GM04503 (cell line): ENCODE measurements at regions not wholly inside any gene's neighbourhood (a gene's known extent, or its start where the extent isn't known, plus 50 kb on each side); places are given as distances from the start of the nearest gene placed in this dataset.

Experiments used
- DNase-seq: peaks from one replicate; pipeline ENCODE4 v3.0.0-alpha.2; 2012; ENCODE audit warnings: low read depth

DNA sequence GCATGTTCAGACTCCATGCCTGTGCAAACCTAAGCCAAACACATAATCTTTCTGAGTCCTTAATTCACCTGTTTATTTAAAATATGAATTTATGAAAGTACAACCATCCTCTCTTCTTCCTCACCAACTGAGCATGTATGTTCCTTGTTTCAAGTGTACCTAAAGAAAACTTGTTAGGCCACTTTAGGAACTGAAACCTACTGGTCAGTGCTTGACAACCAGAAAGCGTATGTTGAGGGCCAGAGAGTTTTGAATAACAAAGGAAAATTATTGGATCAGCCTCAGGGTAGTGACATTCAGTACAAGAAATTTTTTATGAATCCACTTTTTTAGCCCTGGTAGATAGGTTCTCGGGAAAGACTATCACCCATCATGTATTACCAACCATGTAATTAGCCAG is 847.6 kb upstream of the CELF4 start:
- no peak for DNase-seq

DNA sequence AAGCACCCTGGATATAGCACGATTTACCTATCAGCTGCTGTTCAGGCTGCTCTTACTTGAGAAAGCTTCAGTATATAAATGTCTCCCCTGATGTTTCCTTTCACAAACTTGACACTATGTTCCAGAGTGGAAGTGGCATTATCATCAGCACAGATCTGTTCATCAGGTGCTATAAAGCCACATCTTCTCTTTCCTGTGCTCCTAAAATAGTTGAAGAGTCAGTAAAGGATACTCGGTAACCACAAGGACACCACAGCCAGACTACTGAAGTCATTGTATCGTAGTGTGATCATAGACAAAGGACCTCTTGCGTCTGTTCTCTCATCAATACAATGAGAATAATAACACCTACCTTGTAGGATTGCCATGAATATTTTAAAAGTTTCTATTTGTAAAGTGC is 841.0 kb upstream of the CELF4 start:
- DNase-seq: no peak

DNA sequence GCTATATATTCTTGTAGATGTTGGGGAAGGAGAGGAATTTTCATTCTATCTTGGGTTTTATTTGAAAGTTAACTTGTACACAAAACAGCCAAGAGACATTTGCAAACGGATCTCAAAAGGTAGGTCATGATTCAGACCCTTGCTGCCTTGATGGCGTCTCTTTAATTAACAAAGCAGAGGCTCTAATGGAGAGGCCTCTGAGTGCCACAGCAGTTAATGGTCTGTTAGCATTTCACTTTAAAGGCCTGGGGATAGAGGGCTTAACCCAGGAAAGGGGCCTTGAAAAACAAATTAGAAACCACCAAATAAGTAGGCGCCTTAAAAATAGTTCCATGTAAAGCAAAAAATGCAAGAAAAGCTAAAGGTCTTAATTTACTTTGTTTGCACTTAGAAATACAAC is 836.9 kb upstream of the CELF4 start:
- no peak for DNase-seq

DNA sequence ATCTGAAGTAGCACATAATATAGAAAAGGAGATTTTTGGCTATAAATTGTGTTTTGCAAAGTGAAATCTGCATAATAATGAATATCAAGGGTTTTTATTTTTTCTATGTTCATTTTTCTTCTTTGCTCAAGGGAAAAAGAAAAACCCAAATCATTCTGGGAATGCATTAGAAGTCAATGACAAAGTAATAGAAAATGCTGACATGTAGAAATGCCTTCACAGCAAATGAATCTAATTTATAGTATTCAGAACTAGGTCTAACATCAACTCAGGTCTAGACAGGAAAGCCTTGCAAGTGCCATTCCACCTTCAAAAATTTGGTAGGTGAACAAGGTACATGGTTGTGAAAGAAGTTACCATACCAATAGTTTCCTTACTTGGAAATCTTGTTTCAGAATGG is 831.5 kb upstream of the CELF4 start:
- no peak for DNase-seq

DNA sequence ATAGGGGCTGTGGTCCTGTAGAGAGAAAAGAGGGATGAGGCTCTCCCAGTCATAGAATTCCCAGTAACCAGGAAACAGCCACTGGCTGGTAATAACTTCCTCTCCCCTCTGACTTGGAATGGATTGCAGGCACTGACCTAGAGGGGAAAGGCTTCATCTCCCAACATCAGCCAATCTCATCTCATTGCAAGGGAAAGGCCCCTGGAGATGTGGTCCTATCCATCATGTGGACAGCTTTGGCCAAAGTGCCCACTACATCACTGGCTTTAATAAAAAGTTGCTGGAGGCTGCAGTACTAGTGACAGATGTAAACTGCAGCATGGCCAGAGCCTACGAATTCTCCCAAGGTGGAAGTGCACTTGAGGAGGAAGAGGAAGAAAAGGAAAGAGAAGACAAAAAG is 820.5 kb upstream of the CELF4 start:
- DNase-seq: no peak

DNA sequence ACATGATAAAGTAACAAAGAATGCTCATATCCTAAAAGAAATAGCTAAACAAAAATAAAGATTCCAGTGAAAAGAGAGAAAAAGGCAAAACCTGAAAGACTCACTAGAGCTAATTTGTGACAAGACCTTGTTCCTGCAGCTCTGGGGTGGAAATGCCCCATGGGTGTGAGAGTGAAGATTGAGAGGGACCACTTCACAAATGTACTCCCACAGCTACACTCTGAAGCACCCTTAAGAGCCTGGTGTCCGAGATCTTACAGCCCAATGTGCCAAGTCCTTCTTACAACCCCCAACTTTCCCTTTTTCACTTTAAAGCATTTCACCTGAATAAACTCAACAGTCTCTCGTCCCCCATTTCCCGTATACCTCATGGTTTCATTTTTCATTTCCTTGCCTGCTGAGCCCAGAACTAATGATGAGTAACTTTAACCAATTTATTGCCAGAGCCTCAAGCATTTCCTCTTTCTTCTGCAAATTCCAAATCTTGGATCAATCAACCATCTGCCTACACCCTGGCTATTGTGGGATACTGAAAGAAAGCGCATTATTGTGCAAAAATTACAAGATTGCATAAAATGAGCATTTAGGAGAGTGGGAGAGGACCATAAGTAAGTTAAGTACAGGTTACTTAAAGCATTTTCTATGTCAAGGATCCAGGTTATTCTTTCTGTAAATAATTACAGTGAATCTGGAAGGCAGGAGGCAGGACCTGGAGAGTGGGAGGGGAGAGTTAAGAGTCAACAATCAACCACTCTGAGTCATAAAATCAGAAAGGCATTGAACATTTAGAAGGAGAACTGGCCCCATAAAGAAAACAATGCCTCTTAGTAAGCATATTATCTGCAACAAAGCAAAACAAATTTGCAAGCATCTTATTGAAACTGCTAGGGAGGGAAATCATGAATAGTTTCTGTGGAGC is 804.4 kb upstream of the CELF4 start:
- DNase-seq: no peak

DNA sequence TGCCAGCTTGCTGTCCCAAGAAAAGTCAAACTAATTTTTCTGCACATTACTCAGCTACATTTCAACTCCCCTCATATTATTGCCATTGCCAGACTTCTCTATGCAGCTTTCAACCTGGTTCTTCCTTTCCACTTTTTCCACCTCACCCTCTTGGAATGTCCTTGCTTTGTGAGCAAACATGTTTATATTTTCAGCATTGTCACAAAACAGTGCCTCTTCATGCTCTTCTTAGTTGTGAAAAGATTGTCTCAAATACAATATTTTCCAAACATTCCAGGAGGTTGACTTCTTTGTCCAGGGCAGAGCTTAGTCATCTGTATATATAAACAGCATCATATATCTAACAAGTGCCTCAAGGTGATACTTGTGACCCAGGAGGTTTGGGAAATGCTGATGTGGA is 803.3 kb upstream of the CELF4 start:
- DNase-seq: no peak

DNA sequence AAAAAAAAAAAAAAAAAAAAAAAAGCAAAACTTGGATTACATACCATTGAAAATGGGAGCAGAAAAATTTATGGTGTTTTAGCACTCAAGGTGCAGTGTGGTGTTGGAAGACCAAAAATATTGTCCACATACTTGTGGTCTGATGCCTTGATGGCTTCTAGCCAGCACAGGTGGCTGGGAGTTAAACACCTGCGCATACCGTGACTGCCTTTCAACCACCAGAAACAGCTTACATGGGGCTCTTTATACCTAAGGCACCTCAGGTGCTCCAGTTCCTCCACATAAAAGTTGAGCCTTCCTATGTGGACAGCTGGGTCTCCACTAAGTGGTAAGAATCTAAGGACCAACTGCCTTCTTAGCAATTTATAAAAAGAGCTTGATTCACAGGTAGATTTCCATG is 802.6 kb upstream of the CELF4 start:
- no peak for DNase-seq

DNA sequence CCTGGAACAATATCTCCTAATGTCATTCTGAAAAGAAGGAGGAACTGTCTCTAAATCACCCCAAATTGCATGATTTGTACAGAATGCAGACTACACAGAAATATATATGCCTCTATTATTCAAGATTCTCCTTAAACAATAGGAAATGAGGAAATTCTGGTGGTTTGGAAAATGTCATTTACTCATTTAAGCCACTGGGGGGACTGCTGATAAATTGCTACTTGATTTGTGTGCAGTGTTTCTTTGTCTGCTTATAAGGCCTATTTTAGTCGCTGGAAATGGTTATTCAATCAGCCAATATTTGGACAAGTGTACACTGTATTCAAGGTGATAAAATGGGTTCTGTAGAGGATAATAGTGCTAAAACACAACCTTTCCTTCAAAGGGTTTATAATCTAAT is 801.9 kb upstream of the CELF4 start:
- no peak for DNase-seq

DNA sequence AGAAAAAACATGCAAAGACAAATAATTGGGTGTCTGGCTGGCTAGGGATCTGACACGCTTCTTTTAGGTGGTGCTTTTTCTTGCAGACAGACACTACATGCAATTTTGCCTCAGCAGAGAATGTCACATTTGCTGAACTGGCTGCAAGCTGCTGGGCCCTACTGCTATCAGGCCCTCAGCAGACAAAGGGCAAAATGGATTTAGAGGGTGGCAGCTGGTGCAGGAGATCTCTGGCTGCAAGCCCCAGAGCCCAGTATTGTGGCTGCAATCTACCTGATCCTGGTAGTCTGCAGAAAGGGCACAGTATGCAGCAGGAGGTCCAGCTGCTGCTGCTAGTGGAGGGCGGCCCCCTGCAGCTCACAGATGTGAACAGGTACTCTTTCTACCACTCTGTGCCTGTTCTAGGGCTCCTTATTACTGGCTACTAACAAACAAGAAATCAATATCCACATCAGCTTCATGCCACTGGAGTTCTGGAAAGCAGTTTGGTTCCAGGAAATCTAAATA is 796.7 kb upstream of the CELF4 start:
- DNase-seq: no peak

DNA sequence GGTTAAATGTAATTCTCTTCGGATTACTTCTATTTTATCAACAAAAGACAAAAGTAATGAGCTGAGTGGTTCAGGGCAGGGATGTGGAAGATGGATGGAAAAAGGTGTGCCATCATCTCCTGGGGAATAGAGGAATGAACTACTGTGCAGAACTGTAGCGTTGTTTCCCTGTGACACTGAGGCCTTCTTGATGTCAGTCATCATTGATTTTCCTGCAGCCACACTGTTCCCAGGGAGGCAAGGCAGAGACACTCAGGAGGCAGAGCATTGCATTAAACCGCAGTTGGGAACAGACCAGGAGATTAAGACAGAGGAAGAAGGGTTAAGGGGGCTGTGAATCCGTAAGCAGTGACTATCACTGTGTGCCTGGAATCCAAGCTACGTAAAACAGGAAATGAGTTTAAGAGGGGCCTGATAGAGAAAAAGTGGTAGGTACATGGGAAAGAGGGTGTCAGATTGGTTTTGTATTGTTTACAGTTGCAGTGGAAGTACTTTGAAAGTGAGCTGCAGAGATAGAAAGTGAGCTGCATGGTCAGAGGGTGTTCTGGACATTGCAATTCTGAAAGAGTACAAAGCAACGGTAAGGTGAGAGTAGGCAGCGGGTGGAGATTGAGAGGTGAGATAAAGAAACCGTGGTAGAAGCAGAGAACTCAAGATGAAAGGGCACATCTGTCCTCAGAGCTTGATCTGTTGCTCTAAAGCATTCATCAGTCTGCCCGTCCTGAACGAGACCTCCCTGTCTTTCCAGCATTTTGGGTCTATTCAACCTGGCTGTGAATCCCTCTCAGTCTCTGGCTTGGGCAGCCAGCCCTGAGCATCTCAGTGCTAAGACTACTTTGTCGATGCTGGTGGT is 793.4 kb upstream of the CELF4 start:
- DNase-seq: no peak

DNA sequence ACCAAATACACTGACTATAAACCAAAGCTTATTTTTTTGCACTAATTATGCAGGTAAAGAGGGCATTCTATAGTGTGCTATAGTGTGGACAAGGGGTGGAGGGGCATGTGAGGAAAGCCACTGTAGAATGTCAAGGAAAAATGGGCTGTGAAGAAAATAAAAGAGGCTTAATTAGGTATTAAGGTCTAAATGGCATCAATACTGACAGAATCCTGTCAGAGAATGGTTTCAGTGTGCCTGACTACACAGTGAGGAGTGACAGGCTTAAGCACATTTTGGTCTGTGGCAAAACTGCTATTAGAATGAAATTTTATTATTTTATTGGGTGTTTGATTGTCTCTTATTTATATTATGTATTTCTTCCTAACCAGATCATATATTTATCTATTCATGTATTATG is 787.6 kb upstream of the CELF4 start:
- no peak for DNase-seq

DNA sequence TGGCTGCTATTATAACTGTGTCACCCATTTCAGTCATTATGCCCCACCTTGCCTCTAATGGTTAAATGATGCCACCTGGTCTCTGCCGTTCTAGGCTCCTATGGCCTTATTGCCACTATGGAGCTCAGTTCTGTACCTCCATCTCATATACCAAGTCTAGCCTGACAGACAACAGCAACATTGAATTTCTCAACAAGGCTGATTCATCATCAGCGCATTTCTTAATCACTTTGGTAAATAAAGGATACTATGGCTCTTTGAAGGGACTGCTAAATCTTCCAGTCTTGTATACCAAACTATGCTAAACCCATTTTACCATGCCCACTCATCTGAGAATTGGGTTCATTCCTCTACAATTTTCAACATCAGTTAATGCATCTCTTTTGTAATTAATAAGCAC is 784.5 kb upstream of the CELF4 start:
- no peak for DNase-seq

DNA sequence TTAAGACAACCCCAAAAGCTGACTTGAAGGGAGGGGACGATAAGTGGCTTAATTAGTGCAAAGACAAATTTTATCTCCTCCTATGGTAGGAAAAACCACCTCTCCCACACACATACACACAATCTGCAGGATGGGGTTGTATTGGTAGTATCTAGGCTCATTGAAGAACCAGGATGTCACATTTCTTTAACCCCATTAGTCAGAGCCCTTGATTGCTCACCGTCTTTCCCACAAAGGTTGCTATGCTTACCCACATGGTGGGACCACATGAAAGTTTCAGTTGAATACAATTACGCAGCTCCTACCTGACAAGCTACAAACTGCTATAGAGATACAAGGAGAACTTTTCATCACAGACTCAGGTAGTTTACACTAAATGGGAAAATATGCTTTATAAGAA is 765.0 kb upstream of the CELF4 start:
- DNase-seq: no peak

DNA sequence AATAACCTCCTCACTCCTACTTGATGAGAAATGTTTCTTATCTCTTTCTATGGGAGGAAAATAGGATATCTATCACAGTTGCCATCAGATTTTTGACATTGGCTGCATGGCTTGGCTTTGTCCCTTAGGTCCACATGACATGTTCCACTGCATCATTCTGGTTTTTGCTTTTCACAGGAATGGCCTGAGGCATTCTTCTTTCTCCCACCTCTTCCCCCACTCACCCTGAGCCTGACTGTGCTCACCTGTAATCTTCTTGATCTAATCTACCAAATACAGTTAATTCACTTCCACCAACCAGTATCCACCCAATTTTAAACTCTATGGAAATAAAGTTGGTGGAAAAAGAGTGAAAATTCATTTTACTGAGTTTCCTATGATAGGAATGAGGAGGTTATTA is 763.5 kb upstream of the CELF4 start:
- DNase-seq: no peak

DNA sequence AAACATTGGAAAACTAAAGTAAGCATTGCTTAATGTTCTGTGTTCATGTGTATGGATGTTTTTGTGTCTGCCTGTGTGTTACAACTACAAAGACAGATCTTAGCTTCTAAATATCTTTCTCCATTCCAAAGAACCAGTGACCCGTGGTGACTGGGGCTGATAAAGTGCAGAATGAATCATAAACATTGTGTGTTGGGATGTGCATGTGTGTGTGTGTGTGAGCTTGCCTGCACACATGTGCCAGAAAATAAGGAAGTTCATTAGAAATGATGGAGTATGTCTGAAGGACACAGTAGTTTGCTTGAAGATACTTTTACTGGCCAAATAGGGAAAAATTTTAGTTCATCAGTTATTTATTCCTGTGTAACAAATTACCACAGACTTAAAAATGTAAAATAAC is 756.6 kb upstream of the CELF4 start:
- no peak for DNase-seq

DNA sequence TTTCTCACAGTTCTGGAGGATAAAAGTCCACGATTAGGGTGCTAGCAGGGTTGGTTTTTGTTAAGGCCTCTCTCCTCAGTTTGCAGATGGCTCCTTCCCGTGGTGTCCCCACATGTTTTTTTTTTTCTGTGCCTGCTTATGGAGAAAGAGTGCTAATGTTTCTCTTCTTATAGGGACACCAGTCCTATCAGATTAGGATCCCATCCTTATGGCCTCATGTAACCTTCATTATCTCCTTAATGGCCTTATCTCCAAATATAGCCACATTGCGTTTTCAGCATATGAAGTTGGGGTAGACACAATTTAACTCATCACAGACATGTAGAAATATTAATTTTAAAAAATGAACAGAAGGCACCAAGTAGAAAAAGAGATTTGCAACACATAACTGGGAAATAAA is 755.7 kb upstream of the CELF4 start:
- no peak for DNase-seq

DNA sequence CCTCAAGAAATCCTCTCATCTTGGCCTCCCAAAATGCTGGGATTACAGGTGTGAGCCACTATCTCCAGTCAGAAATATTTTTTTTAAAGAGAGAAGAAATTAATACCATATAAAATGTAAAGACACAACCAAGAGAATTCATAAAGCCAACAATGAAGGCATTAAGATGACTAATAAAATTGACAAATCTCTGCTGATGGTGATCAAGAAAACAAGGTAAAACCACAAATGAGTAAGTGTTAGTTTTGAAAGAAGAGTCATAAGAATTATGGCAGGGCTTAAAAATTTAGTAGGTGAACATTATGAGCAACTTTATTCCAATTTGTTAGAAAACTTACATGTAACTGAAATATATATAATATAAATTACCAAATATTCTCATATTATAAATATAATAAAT is 752.8 kb upstream of the CELF4 start:
- DNase-seq: no peak

DNA sequence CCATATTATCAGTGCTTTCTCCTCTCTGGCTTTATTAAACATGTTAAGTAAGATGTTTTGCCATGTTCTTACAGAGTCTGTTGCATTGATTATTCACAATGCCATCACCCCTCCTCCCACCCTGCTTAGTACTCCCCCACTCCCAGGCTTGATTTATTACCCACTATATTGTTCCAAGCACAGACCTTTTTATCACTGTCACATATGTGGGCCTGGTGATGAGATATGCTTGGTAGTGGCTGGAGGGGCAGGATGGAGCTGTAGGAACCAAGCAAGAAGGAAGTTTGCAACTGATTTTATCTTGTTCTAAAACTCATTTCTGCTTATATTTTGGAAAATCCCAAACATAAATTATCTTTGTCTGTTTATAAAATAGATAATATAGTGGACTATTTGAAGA is 748.2 kb upstream of the CELF4 start:
- DNase-seq: no peak

DNA sequence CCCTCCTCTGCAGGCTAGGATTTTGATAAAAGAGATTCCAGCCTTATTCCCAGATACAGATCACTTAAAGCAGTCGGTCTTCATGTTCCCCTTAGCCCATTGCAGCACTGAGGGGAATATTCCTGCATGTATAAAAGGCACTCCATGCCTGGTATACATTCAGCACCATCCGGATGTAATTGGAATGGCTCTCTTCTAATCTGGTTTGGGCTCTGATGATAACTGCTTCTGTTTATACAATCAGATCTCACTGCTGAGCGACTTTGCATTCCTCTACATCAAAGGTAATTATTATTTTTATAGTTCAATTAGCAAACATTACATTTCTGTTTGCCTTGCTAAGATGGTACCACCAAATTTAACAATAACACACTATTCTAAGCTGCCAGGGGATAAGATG is 746.9 kb upstream of the CELF4 start:
- DNase-seq: no peak

DNA sequence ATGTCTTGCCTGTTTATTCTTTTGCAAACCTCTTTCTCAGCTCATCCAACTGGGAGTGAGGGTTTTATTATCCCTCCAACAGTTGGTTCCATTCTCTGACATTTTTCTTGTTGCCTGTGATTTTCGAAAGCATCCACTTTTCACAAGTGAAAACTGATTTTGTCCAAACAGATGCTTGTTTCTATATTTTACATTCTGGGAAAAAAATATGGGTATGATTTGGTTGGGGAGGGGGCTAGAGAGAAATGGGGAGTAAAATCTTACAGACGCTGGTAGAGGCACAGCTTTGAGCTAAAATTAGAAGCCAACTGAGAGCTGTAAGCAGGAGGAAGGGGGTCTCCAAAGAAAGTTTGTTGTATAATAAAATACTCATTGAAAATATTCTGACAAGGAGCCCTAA is 745.3 kb upstream of the CELF4 start:
- DNase-seq: no peak

DNA sequence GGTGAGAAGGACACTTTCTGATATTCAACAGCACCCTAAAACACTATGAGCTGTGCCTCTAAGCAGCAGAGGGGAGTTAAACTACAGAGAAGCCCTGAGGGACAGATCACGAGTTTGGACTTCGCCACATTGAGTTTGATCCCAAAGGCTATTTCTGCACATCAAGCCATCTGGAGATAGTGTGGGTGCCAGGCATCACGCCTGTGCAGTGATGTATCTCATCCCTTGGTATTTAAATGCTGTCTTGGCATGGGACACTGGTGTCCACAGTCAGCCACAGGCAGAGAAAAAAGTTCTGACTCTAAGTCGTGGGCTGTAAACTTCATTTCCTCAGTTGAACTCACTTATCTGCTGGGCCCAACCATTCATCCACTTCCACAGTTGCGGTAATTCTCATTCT is 742.3 kb upstream of the CELF4 start:
- no peak for DNase-seq

DNA sequence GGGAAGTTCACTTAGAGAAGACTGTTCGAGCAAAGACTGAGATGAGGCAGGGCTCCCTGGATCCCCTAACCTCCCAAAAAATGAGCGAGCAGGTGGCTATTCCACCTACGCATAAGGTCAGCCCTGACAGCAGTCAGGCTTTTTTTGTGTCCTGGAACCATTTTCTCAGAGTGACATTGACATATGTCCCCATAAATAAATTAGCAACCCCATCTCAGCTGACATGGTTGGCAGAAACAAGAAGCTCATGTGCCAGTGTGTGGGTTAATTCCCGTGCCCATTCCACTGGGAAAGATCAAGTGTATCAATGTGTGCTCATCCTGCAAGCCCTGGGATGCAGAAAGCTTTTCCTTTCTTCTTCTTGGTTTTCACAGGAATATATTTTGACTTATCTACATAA is 740.4 kb upstream of the CELF4 start:
- no peak for DNase-seq
